Midbrain (tissue), 1 donor: ENCODE measurements at regions not wholly inside any gene's neighbourhood (a gene's known extent, or its start where the extent isn't known, plus 50 kb on each side); places are given as distances from the start of the nearest gene placed in this dataset.

Source experiments
- DNase-seq: peaks from one replicate; lab custom pipeline; 2025; lab: John Stamatoyannopoulos, UW

DNA sequence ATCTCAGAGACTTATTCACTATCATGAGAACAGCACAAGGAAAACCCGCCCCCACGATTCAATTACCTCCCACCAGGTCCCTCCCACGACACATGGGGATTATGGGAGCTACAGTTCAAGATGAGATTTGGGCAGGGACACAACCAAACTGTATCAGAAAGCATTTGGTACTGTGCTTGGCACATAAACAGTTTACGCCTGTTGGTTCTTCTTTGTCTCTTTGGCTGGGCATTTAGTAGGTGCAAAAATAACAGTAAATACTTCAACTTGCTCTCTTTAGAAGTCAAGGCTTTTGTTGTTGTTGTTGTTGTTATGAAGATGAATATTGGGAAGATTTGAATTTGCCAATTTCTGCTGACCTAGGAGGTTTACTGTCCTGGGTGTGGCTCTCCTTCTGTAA lies 175.4 kb upstream of the IGSF21 start:
- no peak for DNase-seq

DNA sequence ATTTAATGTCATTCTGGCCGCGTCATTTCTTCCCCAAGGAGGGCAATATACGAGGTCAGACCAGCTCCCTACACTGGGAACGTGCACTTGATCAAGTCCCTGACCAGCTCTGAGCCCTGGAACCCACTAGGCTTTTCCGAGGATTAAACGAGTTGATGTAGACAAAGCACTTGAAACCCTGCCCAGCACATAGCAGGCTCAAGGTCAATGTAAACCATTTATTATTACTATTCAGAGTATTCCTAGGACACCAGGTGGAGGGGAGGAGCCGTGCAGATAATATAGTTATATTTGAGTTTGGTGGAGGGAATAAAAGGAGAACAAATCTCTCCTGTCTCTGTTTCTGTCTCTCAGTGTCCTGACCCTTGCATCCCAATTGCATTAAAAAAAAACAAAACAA lies 174.1 kb upstream of the IGSF21 start:
- DNase-seq = no peak

DNA sequence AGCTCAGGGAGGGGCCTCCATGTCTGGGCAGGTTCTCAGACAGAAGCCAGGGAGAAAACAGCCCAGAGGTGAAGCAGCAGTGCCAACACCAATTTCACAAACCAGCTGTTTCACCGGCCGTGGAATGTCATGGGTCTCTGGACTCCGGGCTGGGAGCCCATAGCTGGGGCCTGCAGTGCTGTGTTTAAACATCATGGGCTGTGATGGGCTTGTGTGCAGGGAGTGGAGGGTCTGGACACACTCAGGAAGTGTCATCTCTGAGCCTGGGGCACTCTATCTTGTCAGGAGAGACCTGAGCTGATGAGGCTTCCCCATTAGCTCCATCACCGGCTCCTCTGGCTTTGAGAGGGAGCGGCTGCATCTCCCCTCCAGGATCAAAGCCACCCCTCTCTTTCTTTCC lies 173.6 kb upstream of the IGSF21 start:
- DNase-seq = no peak

DNA sequence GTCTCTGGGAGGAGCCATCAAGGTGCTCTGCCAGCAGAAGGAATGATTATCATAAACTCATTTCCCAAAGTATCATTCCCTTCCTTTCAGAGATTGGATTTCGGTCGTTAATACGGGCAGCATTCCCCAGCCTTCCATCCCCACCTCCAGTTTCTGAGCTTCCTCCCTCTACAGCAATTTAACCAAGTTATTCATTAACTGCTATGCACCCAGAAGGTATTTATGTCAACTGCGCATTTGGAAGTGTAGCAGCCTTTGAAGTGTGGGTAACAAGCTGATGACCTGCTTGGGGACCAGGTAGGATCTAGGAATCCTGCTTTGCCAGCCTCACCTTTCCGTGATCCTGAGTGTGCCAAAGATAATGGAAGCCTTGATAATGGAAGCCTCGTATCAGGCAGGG lies 172.4 kb upstream of the IGSF21 start:
- DNase-seq = no peak

DNA sequence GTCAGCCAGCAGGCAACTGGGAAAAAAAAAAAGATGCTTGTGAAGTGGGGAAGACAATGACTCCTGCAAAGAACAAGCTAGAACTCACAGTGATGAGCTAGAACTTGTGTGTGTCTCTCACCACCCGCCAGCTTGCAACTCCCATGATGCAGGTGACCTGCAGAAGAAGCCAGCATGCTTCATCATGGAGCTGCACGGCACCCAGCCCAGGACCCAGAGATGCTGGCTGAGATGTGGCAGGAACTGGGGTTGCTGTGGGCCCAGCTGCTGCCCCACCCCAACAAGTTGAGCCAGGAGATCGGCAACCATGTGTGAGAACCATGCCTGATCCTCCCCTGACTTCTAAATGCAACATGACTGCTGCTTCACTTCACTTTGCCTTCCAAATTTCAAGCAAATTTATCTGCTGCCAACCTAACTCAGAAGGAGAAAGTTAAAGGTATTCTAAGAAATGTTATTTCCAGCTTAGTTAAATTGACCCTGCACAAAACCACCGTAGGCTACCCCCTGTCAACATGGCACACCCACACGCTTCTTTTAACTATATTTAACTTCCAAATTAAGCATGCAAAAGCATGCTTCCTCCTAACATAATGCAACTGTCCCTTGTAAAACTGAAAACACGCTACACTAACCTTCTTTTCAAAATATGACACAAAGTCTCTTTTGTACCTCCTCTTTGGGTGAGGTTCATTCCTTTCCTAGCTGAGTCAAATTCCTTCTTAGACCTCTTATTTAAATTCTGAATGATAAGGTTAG lies 166.0 kb upstream of the IGSF21 start:
- DNase-seq = no peak

DNA sequence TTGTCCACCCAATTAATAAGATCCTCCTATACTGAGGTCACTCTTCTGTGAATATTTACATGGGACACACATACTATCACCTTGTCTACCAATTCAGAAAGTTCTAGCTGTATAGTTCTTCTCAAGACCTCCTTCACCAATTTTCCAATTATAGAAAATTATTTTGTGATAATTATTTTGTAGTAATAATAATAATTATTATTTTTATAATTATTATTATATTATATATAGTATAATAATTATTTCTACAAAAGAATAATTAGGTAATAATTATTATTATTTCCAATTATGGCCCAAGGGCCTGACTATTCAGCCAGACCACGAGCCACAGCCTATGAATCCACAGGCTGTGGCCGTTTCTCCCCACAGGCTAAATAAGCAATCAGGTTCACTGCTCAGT lies 164.1 kb upstream of the IGSF21 start:
- no peak for DNase-seq

DNA sequence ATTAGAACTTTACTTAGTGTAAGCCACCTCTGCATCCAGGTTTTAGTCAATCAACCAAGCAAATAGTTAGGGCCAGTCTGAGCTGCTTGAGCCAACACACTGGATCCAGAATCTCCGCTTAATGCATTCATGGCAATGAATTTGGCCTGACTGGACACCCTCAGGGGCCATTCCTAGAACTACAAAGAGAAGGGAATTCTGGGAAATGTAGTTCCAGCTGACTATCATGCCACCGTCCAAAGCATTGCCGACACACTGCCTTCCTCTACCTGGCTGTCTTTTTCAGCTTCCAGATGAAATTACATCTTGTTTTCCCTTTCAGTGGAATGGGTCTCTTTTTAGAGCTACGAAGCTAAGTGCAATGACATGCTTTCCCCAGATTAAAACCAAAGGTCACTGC lies 163.0 kb upstream of the IGSF21 start:
- no peak for DNase-seq

DNA sequence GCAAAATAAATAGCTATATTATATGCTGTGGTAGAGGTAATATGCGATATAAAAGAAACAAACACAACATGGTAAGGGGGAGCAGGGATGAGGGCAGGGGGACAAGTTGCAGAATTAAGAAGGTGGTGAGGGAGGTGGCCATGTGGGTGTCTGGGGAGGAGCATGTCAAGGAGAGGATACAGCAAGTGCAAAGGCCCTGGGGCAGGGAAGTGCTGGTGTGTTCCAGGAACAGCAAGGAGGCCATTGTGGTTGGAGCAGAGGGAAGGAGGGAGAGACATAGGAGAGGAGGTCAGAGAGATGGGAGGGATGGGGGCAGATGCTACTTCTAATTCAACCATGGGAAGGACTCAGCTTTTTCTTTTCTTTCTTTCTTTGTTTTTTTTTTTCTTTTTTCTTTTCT lies 161.2 kb upstream of the IGSF21 start:
- no peak for DNase-seq

DNA sequence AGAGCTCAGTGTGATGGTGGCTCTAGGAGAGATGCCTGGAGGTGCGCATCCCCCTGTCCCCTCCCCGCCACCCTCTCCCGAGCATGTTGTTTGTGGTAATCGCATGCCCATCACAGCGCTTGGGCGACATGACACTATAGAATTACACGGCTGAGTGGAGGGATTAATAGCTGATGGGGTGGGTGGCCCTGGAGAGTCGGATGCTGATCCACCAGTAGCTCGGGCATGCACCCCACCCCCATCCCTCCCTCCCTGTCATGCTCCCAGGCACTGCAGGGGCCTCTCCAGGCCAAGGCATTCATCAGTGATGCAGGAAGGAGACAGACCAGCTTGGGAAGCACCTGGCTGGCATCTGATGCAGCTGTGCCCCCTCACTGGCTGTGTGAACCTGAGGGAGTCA lies 159.0 kb upstream of the IGSF21 start:
- DNase-seq = no peak

DNA sequence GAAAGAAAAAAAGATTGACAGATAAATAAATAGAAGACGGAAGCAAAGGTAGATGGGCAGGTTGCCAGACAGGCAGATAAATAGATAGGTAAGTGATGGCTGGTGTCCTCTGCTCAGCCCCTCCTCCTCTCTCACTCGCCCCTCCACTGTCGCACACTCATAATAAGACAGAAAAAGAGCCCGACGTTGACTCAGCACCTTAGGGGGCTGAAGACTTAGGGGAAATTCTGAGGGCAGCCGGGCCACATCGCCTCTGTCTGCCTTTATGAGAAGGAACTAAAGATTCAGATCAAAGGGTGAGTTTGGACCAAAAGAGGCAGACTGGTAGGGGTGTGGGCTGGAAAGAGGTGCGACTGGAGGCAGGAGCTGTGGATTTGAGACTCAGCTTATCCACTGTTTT lies 158.1 kb upstream of the IGSF21 start:
- no peak for DNase-seq

DNA sequence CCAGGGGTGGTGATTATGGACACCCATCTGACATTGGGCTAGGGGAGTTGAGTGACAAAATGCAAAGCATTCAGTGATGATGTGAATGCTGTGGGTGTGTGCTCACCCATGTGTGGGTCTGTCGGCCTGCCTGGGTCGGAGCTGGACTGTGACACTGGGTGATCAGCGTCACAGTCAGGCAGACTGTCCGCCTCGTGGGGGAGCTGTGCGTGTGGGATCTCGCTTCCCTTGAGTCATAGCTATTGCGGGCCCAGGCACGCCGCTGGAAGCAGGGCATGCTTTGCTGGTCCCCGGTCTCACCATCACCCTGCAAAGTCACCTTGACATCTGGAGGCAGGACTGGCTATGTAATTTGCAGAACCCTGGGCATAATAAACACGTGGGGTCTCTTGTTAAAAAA lies 156.9 kb upstream of the IGSF21 start:
- no peak for DNase-seq

DNA sequence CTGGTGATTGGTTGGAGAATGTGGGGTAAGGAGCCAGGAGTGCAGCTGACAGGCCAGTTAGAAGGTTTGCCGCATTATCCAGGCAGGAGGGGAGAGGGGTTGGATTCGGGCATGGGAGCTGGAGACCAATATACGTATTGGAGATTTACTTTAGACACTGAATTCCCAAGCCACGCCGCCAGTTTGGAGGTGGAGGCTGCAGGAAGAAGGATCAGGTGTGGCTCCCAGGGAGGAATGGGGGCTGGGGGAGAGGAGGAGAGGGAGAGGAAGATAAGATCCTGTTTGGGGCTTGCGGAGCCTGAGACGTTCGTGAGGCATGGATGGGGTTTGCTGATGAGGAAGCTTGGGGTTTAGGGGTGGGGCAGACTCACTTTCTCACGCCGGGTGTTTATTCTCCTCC lies 155.1 kb upstream of the IGSF21 start:
- DNase-seq = no peak

DNA sequence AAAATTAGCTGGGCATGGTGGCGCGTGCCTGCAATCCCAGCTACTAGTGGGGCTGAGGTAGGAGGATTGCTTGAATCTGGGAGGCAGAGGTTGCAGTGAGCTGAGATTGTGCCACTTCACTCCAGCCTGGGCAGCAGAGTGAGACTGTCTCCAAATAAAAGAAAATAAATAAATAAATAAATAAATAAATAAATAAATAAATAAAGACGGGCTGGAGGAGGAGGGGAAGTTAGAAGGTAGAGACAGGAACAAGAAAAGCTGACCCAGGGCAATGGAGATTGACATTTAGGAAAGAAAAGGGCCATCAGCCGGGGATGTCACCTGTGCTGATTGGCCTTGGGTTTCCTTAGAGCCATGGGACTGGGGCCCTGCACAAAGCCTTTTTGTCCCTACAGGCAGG lies 153.7 kb upstream of the IGSF21 start:
- DNase-seq = no peak

DNA sequence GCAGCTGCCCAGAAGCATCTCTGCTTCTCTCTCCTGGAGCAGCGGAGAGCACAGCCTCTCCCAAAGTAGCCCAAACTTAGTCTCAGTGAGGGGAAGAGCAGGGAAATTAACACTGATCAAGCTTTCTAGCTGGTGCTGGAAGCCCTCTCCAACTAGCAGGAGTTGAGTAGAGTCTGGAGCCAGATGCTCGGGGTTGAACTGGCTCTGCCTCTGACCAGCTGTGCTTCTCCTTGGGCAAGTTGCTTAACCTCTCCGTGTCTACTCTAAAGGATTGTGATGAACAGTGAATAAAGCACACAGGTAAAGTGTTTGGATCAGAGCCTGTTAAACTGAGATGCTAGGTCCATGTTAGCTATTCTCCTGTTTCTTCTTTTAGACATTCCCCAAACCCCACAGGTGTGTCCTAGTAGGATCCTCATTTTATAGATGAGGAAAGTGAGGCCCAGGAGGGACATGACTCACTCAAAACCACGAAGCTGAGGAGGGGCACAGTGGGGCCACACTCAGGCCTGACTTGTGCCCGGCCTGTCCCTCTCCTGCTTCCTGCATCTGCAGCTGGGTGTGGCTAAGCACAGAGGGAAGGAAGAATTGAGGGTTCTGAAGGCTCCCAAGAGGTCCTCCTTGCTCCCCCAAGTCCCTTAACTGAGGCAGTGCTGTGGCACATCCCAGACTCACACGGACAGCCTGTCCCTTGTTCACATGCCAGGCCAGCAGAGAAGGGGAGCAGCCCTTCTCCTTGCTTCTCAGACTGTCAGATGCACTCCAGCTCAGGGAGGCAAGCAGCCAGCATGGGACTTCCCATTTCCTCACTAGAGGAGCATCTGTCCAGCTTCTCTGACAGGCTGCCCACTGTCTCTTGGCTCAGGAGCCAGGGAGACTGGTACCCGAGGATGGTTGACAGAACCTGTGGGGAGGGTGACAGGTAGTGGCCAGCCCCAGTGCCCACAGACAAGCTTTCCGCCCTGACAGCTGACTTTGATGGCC lies 152.0 kb upstream of the IGSF21 start:
- DNase-seq = no peak

DNA sequence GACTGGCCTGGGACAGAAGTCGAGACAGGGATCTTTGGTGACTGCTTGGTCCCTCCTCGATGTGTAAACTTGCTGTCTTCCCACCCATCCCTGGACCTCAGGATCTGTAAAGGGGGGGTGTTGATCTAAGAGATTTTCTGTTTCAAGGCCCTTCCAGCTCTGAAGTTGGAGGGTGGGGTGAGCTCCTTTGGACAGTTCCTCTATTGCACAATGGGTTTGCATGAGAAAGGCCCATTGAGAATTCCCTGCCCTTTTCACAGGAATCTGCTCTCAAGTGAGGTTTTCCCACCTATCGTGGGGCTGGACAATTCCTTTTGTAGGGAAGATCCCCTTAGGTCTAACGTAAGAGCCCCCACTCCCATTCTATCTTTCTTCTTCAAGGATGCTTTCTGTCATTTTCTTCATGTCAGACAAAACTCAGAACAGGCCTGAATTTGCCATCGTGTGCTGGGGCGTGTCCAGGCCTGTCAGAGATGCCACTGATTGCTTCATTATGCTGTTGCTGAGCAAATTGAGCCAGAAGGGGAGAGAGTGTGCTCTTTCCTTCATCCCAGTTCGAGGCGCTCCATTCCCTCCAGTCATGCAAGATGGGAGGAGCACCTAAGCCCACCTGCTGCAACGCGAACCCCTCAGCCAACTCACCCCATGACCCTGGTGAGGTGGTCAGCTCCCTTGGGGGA lies 149.9 kb upstream of the IGSF21 start:
- DNase-seq = no peak

DNA sequence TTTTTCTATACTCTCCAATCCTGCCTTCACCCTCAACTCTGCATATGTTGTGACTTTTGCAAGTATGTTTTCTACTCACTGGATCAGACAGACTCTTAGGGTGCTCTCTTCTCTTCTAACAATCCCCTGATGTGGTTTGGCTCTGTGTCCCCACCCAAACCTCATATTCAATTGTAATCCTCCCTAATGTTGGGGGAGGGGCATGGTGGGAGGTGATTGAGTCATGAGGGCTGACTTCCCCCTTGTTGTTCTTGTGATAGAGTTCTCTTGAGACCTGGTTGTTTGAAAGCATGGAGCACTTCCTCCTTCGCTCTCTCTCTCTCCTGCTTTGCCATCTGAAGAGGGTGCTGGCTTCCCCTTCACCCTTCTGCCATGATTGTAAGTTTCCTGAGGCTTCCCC lies 148.9 kb upstream of the IGSF21 start:
- DNase-seq = no peak

DNA sequence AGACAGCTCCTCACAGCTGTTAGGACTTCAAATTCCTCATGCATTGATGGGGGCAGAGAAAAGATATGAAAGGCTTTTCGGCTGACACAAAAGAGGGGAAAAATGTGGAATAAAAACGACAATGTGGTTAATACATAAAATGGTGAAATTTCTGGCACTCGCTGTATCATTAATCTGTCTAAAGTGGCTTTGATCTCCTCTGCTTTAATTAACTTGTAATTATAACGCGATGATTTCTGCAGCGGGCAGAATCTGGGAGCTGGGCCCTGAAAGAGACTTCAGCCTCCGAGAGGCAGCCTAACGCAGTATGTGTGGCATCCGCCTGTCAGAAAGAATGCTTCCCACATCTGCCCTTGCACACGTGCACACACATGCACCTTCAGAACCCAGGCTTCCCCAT lies 144.1 kb upstream of the IGSF21 start:
- no peak for DNase-seq

DNA sequence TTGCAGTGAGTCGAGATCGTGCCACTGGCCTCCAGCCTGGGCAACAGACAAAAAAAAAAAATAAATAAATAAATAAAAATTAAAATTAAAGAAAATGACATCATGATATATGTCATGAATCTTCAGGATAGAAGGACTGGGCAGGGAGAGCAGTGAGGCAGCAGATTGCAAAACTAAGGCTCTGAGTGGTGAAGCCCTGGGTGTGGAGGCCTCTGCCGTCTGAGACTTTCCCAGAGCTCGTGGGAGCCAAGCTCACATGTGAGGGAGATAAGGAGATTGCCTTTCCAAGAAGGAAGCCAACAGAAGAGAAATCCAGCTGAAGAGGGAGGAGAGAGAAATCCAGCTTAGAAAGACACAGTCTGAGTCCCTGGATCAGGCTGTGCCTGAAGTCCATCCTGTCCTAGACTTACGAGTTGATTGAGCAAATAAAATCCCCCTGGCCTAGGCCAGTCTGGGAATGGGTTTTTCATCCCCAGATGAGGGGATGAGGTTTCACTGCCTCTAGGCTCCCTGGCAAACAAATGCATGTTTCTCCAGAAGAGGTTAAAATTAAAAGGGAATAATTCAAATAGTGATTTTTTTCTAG lies 142.0 kb upstream of the IGSF21 start:
- DNase-seq = no peak

DNA sequence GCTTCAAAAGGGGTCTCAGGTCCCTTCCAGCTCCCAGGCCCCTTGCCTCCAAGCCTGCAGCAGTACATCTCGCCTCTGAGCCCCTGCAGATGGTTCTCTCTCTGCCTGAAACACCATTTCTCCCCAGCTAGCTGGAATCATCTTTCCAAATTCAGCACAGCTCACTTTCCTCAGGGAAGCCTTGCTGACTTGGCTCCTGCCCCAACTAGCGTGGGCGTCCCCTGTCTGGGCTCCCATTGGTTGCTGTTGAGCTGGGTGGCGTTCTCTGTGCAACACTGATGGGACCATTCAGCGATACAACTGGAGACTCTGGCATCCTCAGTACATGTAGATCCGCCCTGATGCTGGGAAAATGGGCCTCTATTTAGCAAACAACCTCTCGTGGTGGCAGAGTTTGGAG lies 141.3 kb upstream of the IGSF21 start:
- no peak for DNase-seq

DNA sequence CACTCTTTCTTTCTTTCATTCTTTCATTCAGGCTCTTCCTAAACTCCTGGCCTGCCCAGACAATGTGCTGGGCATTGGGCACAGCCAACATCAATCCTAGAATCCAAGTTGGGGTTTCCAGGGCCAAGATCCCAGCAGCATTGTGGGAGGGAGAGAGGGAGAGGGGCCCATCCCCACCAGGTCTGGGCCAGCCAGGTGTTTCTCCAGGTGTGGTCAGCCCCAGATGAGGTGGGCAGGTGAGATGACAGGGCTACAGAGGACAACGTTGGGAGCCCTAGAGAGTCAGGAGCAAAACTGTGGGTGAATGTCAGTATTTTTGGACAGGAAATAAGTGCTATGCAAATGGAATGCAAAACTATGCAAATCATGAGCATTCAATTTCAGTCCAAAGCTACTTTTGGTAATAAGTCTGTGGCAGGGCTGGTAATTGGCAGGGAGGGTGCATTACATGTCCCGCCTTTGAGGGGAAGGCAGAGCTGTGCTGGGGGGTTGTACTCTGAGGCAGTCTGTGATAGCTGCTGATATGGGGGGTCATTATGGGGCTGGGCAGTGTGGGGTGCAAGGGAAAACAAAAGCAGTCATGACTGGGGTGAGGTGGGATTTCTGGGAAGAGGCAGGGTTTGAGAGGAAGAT lies 139.9 kb upstream of the IGSF21 start:
- DNase-seq = no peak

DNA sequence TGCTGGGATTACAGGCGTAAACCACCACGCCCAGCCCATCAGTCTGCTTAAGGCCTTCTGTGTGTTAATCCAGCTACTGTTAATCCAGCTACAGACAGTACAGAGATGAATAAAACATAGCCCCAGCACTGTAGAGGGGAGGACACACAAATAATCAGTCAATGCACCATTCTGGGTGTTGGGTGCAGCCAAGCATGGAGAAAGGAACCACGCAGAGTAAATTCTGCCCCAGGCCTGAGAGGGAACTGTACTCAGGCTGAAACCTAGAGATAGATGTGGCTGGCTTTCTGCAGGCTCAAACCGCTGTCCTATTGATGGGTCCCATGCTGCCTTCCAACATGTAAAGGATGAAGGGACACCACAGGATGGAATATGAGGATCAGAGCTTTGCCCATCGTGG lies 136.8 kb upstream of the IGSF21 start:
- no peak for DNase-seq

DNA sequence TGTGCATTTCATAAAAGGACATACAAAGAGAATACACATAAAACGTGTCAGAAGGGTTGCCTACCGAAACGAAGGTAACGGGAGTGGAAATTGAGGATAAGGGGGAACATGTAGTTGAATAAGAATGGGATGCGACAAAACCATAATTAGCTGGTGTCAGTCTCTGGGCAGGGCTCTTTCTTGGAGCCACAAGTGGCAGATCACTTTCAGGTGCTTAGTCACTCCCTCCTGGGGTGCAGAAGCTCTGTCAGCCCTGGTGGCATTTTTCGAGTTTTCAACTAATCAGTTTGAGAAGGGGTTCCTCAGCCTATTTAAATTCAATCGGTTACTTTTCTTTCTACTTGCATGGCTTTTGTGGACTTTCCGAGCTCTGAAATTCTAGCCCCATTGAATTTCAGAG lies 133.9 kb upstream of the IGSF21 start:
- no peak for DNase-seq
